D721Med (cell line): ENCODE measurements at regions not wholly inside any gene's neighbourhood (a gene's known extent, or its start where the extent isn't known, plus 50 kb on each side); places are given as distances from the start of the nearest gene placed in this dataset.

Source experiments
- DNase-seq: peaks from one replicate; pipeline ENCODE4 v3.0.0; 2011; ENCODE audit warnings: low spot score; ENCODE audit not compliant: insufficient read length
- FAIRE-seq: peaks from 2 replicates; lab custom pipeline; 2011; peaks lifted over from hg19 to GRCh38; lab: Jason Lieb, UNC
- TF ChIP-seq, protein P1 (sequence below): IDR thresholded peaks from 2 replicates; pipeline ENCODE4 v1.5.1; 2012; ENCODE audit warnings: mild to moderate bottlenecking, control low read depth; ENCODE audit not compliant: insufficient read depth; ENCODE audit errors: missing control alignments

DNA sequence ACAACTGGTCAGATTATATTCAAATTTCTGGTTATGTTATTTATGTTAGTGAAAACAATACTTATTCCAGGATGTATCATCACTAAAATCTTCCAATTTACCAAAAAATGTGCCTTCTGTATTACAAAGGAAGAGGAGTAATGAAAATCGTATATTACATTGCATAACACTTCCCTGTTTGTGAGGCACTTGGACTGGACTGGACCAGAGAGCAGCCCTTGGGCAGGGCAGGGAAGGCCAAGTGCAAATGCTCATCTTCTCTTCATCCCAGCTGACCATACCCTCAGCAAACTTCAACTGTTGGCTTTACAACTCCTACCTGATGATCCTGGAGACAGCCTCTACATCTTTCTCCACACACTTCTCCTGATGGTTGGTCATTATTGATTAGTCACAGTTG is 285.7 kb upstream of the MME start:
- no peak for DNase-seq
- TF ChIP-seq, protein P1, sequence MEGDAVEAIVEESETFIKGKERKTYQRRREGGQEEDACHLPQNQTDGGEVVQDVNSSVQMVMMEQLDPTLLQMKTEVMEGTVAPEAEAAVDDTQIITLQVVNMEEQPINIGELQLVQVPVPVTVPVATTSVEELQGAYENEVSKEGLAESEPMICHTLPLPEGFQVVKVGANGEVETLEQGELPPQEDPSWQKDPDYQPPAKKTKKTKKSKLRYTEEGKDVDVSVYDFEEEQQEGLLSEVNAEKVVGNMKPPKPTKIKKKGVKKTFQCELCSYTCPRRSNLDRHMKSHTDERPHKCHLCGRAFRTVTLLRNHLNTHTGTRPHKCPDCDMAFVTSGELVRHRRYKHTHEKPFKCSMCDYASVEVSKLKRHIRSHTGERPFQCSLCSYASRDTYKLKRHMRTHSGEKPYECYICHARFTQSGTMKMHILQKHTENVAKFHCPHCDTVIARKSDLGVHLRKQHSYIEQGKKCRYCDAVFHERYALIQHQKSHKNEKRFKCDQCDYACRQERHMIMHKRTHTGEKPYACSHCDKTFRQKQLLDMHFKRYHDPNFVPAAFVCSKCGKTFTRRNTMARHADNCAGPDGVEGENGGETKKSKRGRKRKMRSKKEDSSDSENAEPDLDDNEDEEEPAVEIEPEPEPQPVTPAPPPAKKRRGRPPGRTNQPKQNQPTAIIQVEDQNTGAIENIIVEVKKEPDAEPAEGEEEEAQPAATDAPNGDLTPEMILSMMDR = no peak
- FAIRE-seq = no peak

DNA sequence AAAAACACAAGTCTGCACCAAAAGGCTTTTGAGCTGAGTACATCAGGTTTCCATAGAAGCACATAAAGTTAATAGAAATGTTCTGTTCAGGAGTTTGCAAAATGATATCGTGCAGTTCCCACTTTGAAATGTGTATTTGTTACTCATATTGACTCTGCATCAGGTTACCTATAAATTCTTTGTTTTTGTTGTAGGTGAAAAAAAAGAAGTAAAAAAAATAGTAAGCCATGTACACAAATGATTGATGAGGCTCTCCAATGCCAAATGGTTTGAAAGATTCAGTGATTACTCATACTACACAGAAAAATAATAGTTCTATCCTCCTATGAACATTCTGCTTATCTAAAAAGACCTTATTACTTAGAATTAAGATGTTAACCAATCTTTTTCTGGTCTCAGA is 287.3 kb upstream of the MME start:
- TF ChIP-seq, protein P1 = no peak
- no peak for FAIRE-seq
- no peak for DNase-seq

DNA sequence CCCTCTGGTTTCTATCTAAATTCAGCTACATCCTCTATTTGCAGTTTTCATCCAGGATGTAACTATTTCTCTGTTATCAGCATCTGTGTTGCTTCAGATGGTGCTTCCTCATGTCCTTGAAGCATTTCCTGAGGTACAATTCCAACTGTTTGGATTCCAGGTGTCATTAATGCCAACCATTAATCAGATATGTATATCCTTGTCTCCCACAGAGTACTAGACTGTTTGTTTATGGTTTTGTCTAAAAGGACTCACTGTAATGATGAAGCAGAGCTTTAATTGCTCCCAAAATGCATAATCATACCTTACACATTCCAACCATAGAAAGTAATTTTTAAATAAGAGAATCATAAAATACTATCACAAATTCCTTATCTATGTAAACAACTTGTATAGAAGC is 288.5 kb upstream of the MME start:
- FAIRE-seq (no peak), DNase-seq (no peak)
- TF ChIP-seq, protein P1 = no peak

DNA sequence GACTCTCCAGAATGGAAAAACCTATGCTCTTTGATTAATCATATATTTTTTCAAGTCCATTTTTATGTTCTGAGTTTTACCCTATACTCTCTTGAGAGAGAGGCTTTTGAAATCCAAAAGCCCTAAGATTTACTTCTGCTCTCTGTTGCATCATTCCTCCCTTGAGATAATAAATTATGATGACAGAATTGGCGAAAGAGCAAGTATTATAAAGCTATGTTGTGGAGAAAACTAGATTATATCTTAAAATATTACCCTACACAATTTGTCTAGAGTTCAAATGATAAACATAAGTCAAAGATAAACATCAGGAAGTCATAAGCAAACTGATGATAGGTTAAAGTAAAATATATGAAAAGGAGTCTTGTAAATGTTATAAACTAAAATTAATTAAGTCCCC is 293.4 kb upstream of the MME start:
- DNase-seq (no peak), FAIRE-seq (no peak)
- TF ChIP-seq, protein P1 = no peak

DNA sequence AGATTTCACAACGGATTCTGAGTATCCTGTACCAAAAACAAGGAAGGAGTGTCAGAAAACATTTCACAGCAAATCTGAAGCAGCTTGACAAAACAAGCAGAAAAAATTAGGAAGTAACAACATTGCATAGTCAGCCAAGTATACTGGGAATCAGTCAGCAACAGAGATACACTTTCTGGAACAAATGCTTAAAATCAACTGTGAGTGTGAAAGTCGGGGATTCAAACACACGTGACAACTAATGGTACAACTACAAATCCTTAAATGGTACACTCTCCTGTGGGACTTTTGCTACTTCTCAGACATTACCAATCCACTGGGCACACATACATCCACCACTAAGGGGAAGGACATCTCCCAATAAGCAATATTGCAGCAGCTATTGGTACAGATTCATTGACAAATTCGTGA is 296.6 kb upstream of the MME start:
- FAIRE-seq (no peak), DNase-seq (no peak)
- TF ChIP-seq, protein P1 = no peak

DNA sequence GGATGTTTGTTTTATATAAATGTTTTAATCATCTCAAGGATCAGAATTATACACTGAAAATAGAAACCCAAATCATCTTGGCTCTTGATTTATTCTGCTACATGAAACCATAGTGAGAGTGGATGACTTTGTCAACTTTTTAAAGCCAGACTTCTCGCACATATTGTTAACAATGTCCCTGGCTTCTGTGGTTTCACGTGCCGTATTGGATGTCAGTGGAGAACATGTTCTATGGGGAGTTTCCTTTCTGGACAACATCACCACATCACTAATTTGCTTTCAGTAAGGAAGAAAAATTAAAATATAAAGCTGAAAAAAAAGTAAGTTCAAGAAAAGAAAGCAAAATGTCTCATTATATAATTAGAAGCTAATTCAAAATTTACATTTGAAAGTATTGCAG is 297.1 kb upstream of the MME start:
- FAIRE-seq (no peak), DNase-seq (no peak)
- TF ChIP-seq, protein P1 = no peak

DNA sequence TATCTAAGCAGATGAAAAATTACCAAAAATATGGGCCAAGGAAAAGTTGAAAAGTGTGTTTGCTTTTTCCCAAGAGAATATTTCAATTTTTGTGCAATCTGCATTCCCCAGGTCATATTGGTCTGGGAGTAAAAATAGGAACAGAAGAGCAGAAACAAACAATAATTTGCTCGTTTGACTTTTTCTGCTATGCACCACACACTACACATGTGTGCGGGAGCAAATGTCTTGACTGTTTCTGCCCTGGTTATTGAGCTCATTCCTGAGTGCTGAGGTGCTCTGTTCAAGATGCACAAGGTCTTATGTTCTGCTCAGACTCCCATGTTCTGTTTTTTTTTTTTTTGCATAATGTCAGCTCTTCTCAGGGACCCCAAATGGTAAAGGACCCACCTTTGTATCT is 298.0 kb upstream of the MME start:
- no peak for FAIRE-seq
- DNase-seq = no peak
- TF ChIP-seq, protein P1 = no peak
